Skeletal muscle satellite cell (primary cell): ENCODE measurements at regions not wholly inside any gene's neighbourhood (a gene's known extent, or its start where the extent isn't known, plus 50 kb on each side); places are given as distances from the start of the nearest gene placed in this dataset.

Experiments
- H3K27me3 ChIP-seq: 2 replicates; pipeline ENCODE4 v1.7.0; 2013; ENCODE audit warnings: low read length; ENCODE audit not compliant: control insufficient read depth, insufficient read depth
- H3K36me3 ChIP-seq: 2 replicates; pipeline ENCODE4 v1.7.0; 2013; ENCODE audit warnings: mild to moderate bottlenecking, control low read depth, low read length; ENCODE audit not compliant: insufficient read depth
- H3K4me1 ChIP-seq: 2 replicates; pipeline ENCODE4 v1.7.0; 2013; ENCODE audit warnings: low read length; ENCODE audit not compliant: control insufficient read depth, insufficient read depth
- H3K4me2 ChIP-seq: 2 replicates; pipeline ENCODE4 v1.7.0; 2013; ENCODE audit warnings: mild to moderate bottlenecking, low read length
- H3K4me3 ChIP-seq: 2 replicates; pipeline ENCODE4 v1.7.0; 2013; ENCODE audit warnings: low read length
- H3K9ac ChIP-seq: 2 replicates; pipeline ENCODE4 v1.7.0; 2013; ENCODE audit warnings: mild to moderate bottlenecking, low read depth, low read length, moderate library complexity
- H3K9me3 ChIP-seq: replicated peaks from 2 replicates; pipeline ENCODE4 v1.7.0; 2013; ENCODE audit warnings: mild to moderate bottlenecking, control low read depth, low read length

- H3K4me3 ChIP-seq: no peak overlapping the region
- no peaks in the 10 kb centered on the region for H3K36me3 ChIP-seq
- peaks cover 28% of the 10 kb centered on the region for H3K4me1 ChIP-seq
- no peaks in the 10 kb centered on the region for H3K27me3 ChIP-seq
- H3K9me3 ChIP-seq: no peaks in the 10 kb centered on the region
- H3K4me2 ChIP-seq: no peak overlapping the region
- no peak overlapping the region for H3K9ac ChIP-seq
Measured at GRCh38 chr12:46884362-46884761, 58.6 kb upstream of the SLC38A4 start.

GRCh38 chr12:46886541-46887041 is 60.8 kb upstream of the SLC38A4 start:
- peaks cover 36% of the 10 kb centered on the region for H3K4me1 ChIP-seq
- H3K4me3 ChIP-seq: no peak overlapping the region
- no peaks in the 10 kb centered on the region for H3K36me3 ChIP-seq
- no peaks in the 10 kb centered on the region for H3K9me3 ChIP-seq
- peak overlapping the region; percentile 45 for H3K4me2 ChIP-seq
- no peaks in the 10 kb centered on the region for H3K27me3 ChIP-seq
- peak overlapping the region; percentile 48 for H3K9ac ChIP-seq

- Histone ChIP-seq H3K36me3 (no peaks in the 10 kb centered on the region), H3K4me3 (no peak overlapping the region), H3K4me2 (no peak overlapping the region), H3K9me3 (no peaks in the 10 kb centered on the region), H3K4me1 (peaks cover 46% of the 10 kb centered on the region), H3K9ac (peak overlapping the region; percentile 13), H3K27me3 (no peaks in the 10 kb centered on the region)
Measured at GRCh38 chr12:46887870-46888269, 62.1 kb upstream of the SLC38A4 start.

- H3K4me2 ChIP-seq: no peak overlapping the region
- H3K27me3 ChIP-seq: no peaks in the 10 kb centered on the region
- no peak overlapping the region for H3K4me3 ChIP-seq
- no peaks in the 10 kb centered on the region for H3K36me3 ChIP-seq
- no peak overlapping the region for H3K9ac ChIP-seq
- H3K4me1 ChIP-seq: peaks cover 50% of the 10 kb centered on the region
- H3K9me3 ChIP-seq: no peaks in the 10 kb centered on the region
Measured at GRCh38 chr12:46888568-46888967, 62.8 kb upstream of the SLC38A4 start.

GRCh38 chr12:46891306-46891705 is 65.5 kb upstream of the SLC38A4 start:
- no peak overlapping the region for H3K4me3 ChIP-seq
- no peaks in the 10 kb centered on the region for H3K9me3 ChIP-seq
- H3K4me1 ChIP-seq: peaks cover 42% of the 10 kb centered on the region
- H3K9ac ChIP-seq: no peak overlapping the region
- H3K36me3 ChIP-seq: no peaks in the 10 kb centered on the region
- no peak overlapping the region for H3K4me2 ChIP-seq
- no peaks in the 10 kb centered on the region for H3K27me3 ChIP-seq

- Histone ChIP-seq H3K27me3 (no peaks in the 10 kb centered on the region), H3K4me2 (no peak overlapping the region), H3K4me3 (no peak overlapping the region), H3K36me3 (no peaks in the 10 kb centered on the region), H3K4me1 (peaks cover 33% of the 10 kb centered on the region), H3K9ac (no peak overlapping the region), H3K9me3 (no peaks in the 10 kb centered on the region)
Measured at GRCh38 chr12:46892034-46892705, 66.4 kb upstream of the SLC38A4 start.

GRCh38 chr12:46892887-46893286 is 67.1 kb upstream of the SLC38A4 start:
- Histone ChIP-seq H3K4me2 (no peak overlapping the region), H3K4me1 (peaks cover 26% of the 10 kb centered on the region), H3K9ac (no peak overlapping the region), H3K27me3 (no peaks in the 10 kb centered on the region), H3K4me3 (no peak overlapping the region), H3K36me3 (no peaks in the 10 kb centered on the region), H3K9me3 (no peaks in the 10 kb centered on the region)

GRCh38 chr12:46893434-46893833 is 67.6 kb upstream of the SLC38A4 start:
- Histone ChIP-seq H3K4me3 (no peak overlapping the region), H3K9me3 (no peaks in the 10 kb centered on the region), H3K9ac (no peak overlapping the region), H3K36me3 (no peaks in the 10 kb centered on the region), H3K4me2 (no peak overlapping the region), H3K27me3 (no peaks in the 10 kb centered on the region), H3K4me1 (peaks cover 23% of the 10 kb centered on the region)

- Histone ChIP-seq H3K9me3 (no peaks in the 10 kb centered on the region), H3K4me1 (peaks cover 23% of the 10 kb centered on the region), H3K4me2 (no peak overlapping the region), H3K27me3 (no peaks in the 10 kb centered on the region), H3K9ac (no peak overlapping the region), H3K36me3 (no peaks in the 10 kb centered on the region), H3K4me3 (no peak overlapping the region)
Measured at GRCh38 chr12:46895726-46896125, 69.9 kb upstream of the SLC38A4 start.

- no peaks in the 10 kb centered on the region for H3K36me3 ChIP-seq
- H3K4me2 ChIP-seq: no peak overlapping the region
- no peaks in the 10 kb centered on the region for H3K9me3 ChIP-seq
- peaks cover 15% of the 10 kb centered on the region for H3K4me1 ChIP-seq
- H3K9ac ChIP-seq: no peak overlapping the region
- H3K4me3 ChIP-seq: no peak overlapping the region
- H3K27me3 ChIP-seq: no peaks in the 10 kb centered on the region
Measured at GRCh38 chr12:46896680-46897079, 70.9 kb upstream of the SLC38A4 start.

GRCh38 chr12:46898152-46898931 is 72.5 kb upstream of the SLC38A4 start:
- no peak overlapping the region for H3K4me2 ChIP-seq
- H3K4me3 ChIP-seq: no peak overlapping the region
- H3K36me3 ChIP-seq: no peaks in the 10 kb centered on the region
- no peaks in the 10 kb centered on the region for H3K9me3 ChIP-seq
- peaks cover 3% of the 10 kb centered on the region for H3K4me1 ChIP-seq
- no peak overlapping the region for H3K9ac ChIP-seq
- no peaks in the 10 kb centered on the region for H3K27me3 ChIP-seq
